Cardiac muscle cell (in vitro differentiated cells and primary cell): ENCODE measurements at regions not wholly inside any gene's neighbourhood (a gene's known extent, or its start where the extent isn't known, plus 50 kb on each side); places are given as distances from the start of the nearest gene placed in this dataset.
"Not testable (repeated sequence)": the region's sequence is repeated elsewhere in the genome, so short reads cannot be mapped to it uniquely, and the experiment has no call there.

Experiments used
- DNase-seq, 2 donors: peaks; one replicate each; pipeline versions ENCODE4 v3.0.0 to v3.0.0-alpha.2; 2010 to 2017; ENCODE audit warnings: low read depth in 1 of 2, low spot score in 1 of 2
- H3K27ac ChIP-seq: fragments of 200-600 bp; sonication (generic); 2 replicates; pipeline ENCODE4 v1.5.1; 2016
- H3K27me3 ChIP-seq: fragments of 200-600 bp; sonication (generic); 2 replicates; pipeline ENCODE4 v1.6.0; 2016; ENCODE audit warnings: control low read depth
- H3K36me3 ChIP-seq: fragments of 200-600 bp; sonication (generic); 2 replicates; pipeline ENCODE4 v1.5.1; 2016; ENCODE audit warnings: control low read depth
- H3K4me1 ChIP-seq: fragments of 200-600 bp; sonication (generic); 2 replicates; pipeline ENCODE4 v1.8.1; 2017; ENCODE audit warnings: low read depth, mild to moderate bottlenecking, mixed run types
- H3K4me3 ChIP-seq: fragments of 200-600 bp; sonication (generic); 2 replicates; pipeline ENCODE4 v1.5.1; 2016; ENCODE audit warnings: mild to moderate bottlenecking
- H3K9me3 ChIP-seq: fragments of 200-600 bp; sonication (generic); 2 replicates; pipeline ENCODE4 v1.5.1; 2017; ENCODE audit warnings: low read depth, mild to moderate bottlenecking, control low read depth
- TF ChIP-seq, protein P1 (sequence below): IDR thresholded peaks from 2 replicates; pipeline ENCODE4 v1.5.1; 2012; ENCODE audit warnings: low read depth, mild to moderate bottlenecking, low read length

DNA sequence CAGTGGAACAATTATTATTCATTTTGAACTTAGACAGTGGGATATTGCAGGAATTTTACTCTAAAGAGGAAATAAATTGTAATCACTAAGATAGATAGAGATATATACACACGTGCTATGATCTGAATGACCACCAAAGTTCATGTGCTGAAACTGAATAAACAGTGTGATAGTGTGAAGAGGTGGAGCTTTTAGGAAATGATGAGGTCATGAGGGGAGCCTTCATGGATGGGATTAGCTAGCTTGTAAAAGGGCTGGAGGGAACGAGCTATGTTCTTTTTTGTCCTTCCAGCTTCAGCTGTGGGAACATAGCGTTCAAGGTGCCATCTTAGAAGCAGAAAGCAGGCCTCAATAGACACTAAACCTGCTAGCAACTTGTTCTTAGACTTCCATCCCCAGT is 191.5 kb upstream of the LRIG3 start:
- H3K27me3 ChIP-seq: no peaks in the 10 kb centered on the region
- H3K36me3 ChIP-seq: no peaks in the 10 kb centered on the region
- H3K4me1 ChIP-seq: peaks cover 2% of the 10 kb centered on the region
- TF ChIP-seq, protein P1, sequence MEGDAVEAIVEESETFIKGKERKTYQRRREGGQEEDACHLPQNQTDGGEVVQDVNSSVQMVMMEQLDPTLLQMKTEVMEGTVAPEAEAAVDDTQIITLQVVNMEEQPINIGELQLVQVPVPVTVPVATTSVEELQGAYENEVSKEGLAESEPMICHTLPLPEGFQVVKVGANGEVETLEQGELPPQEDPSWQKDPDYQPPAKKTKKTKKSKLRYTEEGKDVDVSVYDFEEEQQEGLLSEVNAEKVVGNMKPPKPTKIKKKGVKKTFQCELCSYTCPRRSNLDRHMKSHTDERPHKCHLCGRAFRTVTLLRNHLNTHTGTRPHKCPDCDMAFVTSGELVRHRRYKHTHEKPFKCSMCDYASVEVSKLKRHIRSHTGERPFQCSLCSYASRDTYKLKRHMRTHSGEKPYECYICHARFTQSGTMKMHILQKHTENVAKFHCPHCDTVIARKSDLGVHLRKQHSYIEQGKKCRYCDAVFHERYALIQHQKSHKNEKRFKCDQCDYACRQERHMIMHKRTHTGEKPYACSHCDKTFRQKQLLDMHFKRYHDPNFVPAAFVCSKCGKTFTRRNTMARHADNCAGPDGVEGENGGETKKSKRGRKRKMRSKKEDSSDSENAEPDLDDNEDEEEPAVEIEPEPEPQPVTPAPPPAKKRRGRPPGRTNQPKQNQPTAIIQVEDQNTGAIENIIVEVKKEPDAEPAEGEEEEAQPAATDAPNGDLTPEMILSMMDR: no peak
- no peak overlapping the region for H3K27ac ChIP-seq
- H3K9me3 ChIP-seq: no peaks in the 10 kb centered on the region
- no peak overlapping the region for H3K4me3 ChIP-seq
- DNase-seq: no peak

DNA sequence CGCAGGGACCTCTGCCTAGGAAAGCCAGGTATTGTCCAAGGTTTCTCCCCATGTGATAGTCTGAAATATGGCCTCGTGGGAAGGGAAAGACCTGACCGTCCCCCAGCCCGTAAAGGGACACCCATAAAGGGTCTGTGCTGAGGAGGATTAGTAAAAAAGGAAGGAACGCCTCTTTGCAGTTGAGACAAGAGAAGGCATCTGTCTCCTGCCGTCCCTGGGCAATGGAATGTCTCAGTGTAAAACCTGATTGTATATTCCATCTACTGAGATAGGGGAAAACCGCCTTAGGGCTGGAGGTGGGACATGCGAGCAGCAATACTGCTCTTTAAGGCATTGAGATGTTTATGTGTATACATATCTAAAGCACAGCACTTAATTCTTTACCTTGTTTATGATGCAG is 188.2 kb upstream of the LRIG3 start:
- H3K36me3 ChIP-seq, H3K9me3 ChIP-seq, H3K27me3 ChIP-seq, DNase-seq, H3K4me3 ChIP-seq, H3K4me1 ChIP-seq, H3K27ac ChIP-seq: not testable (repeated sequence)

DNA sequence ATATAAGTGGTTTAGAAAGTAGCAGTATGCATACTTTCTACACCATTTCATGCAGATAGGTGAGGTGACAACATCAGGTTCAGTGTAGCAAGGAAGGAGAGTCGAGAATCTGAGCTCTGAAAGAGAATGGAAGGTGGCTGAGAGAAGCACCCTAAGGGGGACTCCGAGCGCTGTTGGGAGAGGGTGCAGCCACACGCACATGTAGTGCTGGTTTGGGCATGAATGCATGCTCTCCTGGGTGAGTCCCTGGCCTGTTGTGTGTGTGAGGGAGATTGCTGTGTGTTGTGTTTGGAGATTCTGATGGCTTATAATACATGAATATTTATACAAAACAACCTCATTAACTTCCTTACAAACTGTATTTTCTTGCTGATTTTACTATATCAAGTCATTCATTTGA is 180.3 kb upstream of the LRIG3 start:
- Histone ChIP-seq H3K27me3 (no peaks in the 10 kb centered on the region), H3K4me3 (no peak overlapping the region), H3K36me3 (no peaks in the 10 kb centered on the region), H3K27ac (no peak overlapping the region), H3K4me1 (no peaks in the 10 kb centered on the region), H3K9me3 (no peaks in the 10 kb centered on the region)
- TF ChIP-seq, protein P1: no peak
- no peak for DNase-seq

DNA sequence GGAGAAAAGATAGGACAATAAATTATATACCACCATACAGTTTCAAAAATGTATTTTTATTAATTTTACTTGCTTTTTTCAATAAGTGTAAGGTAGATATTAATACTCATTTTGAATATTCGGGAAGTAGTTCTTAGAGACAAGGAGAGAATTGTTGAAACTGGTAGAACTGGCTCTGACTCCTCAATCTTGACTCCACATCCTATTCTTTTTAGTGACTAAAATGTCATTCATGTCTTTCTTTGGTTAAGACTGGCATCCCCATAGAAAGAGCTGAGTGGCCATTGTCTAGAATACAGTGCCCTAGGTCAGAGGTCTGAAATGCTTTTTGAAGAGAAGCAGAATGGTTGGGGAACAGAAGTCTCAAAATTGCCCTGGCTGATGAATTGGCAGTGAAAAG is 177.6 kb upstream of the LRIG3 start:
- TF ChIP-seq, protein P1: no peak

DNA sequence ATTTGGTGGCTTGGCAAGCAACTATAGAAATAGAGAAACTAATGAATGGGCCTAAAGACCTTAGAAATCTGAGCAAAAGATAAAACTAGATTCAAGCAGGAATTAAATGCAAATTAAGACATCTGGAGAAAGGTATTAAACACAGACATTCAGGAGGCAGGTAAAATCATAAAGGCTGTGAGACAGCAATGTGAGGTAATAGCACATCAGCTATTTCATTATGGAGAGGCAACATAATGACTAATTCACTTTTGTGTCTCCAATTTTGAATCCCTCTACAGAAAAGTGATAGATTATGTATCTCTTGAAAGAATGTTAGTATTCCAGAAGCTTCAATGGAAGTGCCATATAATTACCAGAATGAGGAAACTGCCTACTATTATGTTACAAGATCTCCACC is 175.9 kb upstream of the LRIG3 start:
- DNase-seq: no peak
- H3K9me3 ChIP-seq: no peaks in the 10 kb centered on the region
- no peaks in the 10 kb centered on the region for H3K36me3 ChIP-seq
- H3K27ac ChIP-seq: no peak overlapping the region
- no peaks in the 10 kb centered on the region for H3K27me3 ChIP-seq
- no peaks in the 10 kb centered on the region for H3K4me1 ChIP-seq
- no peak overlapping the region for H3K4me3 ChIP-seq
- TF ChIP-seq, protein P1: no peak

More for the DNA sequence above, 177.6 kb upstream of the LRIG3 start:
- no peaks in the 10 kb centered on the region for H3K27me3 ChIP-seq
- DNase-seq: no peak
- H3K4me1 ChIP-seq: no peaks in the 10 kb centered on the region
- no peak overlapping the region for H3K4me3 ChIP-seq
- no peak overlapping the region for H3K27ac ChIP-seq
- no peaks in the 10 kb centered on the region for H3K36me3 ChIP-seq
- H3K9me3 ChIP-seq: no peaks in the 10 kb centered on the region

DNA sequence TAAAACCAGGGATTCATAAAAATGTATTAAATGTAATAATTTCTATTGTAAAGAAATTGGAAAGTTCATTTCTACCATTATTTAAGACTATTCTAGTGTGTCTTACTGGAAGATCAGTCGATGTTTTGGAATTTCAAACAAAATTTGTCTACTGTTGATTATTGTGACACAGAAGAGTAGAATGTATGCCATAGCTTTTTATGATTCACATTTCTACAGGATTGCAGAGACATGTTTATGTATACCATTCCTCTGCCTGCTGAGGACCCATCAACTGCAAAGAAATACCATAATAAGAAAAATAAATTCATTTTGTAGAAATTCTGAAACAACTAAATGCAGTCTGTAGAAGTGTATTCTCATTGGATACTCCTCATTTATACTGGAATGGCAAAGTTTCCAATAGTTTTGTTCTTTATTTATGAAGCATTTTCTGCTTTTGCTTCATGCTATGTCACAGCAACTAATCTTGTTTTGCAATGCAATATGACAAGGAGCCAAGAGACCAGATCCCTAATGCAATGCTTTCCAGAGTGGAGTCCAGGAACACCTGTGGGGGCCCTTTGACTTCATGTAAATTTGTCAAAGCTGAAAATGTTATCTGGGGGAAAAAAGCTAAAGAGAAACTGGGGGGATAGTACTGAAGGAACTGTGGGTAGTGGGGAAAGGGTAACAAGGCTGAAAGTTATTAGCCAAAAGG is 172.9 kb upstream of the LRIG3 start:
- H3K4me1 ChIP-seq: no peaks in the 10 kb centered on the region
- no peak for DNase-seq
- H3K27me3 ChIP-seq: no peaks in the 10 kb centered on the region
- no peak overlapping the region for H3K4me3 ChIP-seq
- no peaks in the 10 kb centered on the region for H3K9me3 ChIP-seq
- H3K36me3 ChIP-seq: no peaks in the 10 kb centered on the region
- TF ChIP-seq, protein P1: no peak
- no peak overlapping the region for H3K27ac ChIP-seq
